ENCODE measurements at regions not wholly inside any gene's neighbourhood (a gene's known extent, or its start where the extent isn't known, plus 50 kb on each side); places are given as distances from the start of the nearest gene placed in this dataset.

- no peak for TF ChIP-seq CTCF (IDR thresholded peaks at IDR 0.05)
- no peak for TF ChIP-seq POLR2AphosphoS5 (IDR thresholded peaks at IDR 0.05)
These were observed 316.3 kb downstream of the METTL4 start for GRCh38 chr18:2254977-2255376.

All from breast epithelium (tissue), 3 donors.